Keratinocyte (primary cell): ENCODE measurements at regions not wholly inside any gene's neighbourhood (a gene's known extent, or its start where the extent isn't known, plus 50 kb on each side); places are given as distances from the start of the nearest gene placed in this dataset.

Experiments used
- DNase-seq: peaks from one replicate; pipeline ENCODE4 v3.0.0-alpha.2; 2011; ENCODE audit warnings: low read depth, missing footprints, low spot score
- FAIRE-seq: peaks from 2 replicates; lab custom pipeline; 2011; peaks lifted over from hg19 to GRCh38; lab: Jason Lieb, UNC
- H2AFZ ChIP-seq: 2 replicates; pipeline ENCODE4 v1.6.0; 2012; ENCODE audit warnings: low read length, control low read depth, inconsistent platforms; ENCODE audit not compliant: control insufficient read depth
- H3K27ac ChIP-seq: 2 replicates; pipeline ENCODE4 v1.5.1; 2011; ENCODE audit warnings: low read length; ENCODE audit not compliant: control insufficient read depth, insufficient read depth
- H3K27me3 ChIP-seq: 3 replicates; pipeline ENCODE4 v1.6.0; 2011; ENCODE audit warnings: low read length; ENCODE audit not compliant: control insufficient read depth, insufficient read depth; ENCODE audit errors: extremely low read depth
- H3K36me3 ChIP-seq, 2 experiments: 2 replicates in 1 of 2; 3 replicates in 1 of 2; pipeline ENCODE4 v1.5.1; 2011; ENCODE audit warnings: low read length in 2 of 2, mild to moderate bottlenecking in 1 of 2; ENCODE audit not compliant: control insufficient read depth in 2 of 2, insufficient read depth in 2 of 2; ENCODE audit errors: extremely low read depth in 1 of 2
- H3K4me1 ChIP-seq: 3 replicates; pipeline ENCODE4 v1.5.1; 2011; ENCODE audit warnings: low read length; ENCODE audit not compliant: control insufficient read depth, insufficient read depth; ENCODE audit errors: extremely low read depth
- H3K4me2 ChIP-seq: 3 replicates; pipeline ENCODE4 v1.6.0; 2011; ENCODE audit warnings: low read depth, low read length; ENCODE audit not compliant: control insufficient read depth, insufficient read depth; ENCODE audit errors: extremely low read depth
- H3K4me3 ChIP-seq, 3 experiments: fragments of 200-600 bp in 1 of 3; sonication (generic) in 1 of 3; 2 replicates in 2 of 3; 3 replicates in 1 of 3; pipeline ENCODE4 v1.5.1; 2011 to 2016; ENCODE audit warnings: low read length in 3 of 3, mild to moderate bottlenecking in 3 of 3, control low read depth in 2 of 3, inconsistent platforms in 1 of 3, low read depth in 1 of 3, mixed read lengths in 1 of 3, mixed run types in 1 of 3, moderate library complexity in 1 of 3; ENCODE audit not compliant: control insufficient read depth in 2 of 3, insufficient read depth in 2 of 3; ENCODE audit errors: extremely low read depth in 1 of 3
- H3K79me2 ChIP-seq: 2 replicates; pipeline ENCODE4 v1.6.0; 2012; ENCODE audit warnings: low read length; ENCODE audit not compliant: control insufficient read depth, insufficient read depth
- H3K9ac ChIP-seq: 3 replicates; pipeline ENCODE4 v1.6.0; 2011; ENCODE audit warnings: low read length; ENCODE audit not compliant: control insufficient read depth, insufficient read depth; ENCODE audit errors: extremely low read depth
- H3K9me1 ChIP-seq: 3 replicates; pipeline ENCODE4 v1.6.0; 2011; ENCODE audit warnings: low read length; ENCODE audit not compliant: control insufficient read depth, insufficient read depth; ENCODE audit errors: extremely low read depth
- H3K9me3 ChIP-seq: 2 replicates; pipeline ENCODE4 v1.5.1; 2012; ENCODE audit warnings: low read depth, low read length; ENCODE audit not compliant: control insufficient read depth
- H4K20me1 ChIP-seq: 3 replicates; pipeline ENCODE4 v1.6.0; 2011; ENCODE audit warnings: low read length; ENCODE audit not compliant: control insufficient read depth, insufficient read depth; ENCODE audit errors: extremely low read depth
- CTCF ChIP-seq, 3 experiments: IDR thresholded peaks in 1 of 3; conservative IDR thresholded peaks in 1 of 3; optimal IDR thresholded peaks in 1 of 3; 2 replicates in 2 of 3; 3 replicates in 1 of 3; pipeline versions ENCODE3 to v1.5.1; 2011; ENCODE audit warnings: low read length in 3 of 3, mild to moderate bottlenecking in 3 of 3, moderate library complexity in 2 of 3, control low read depth in 1 of 3, inconsistent platforms in 1 of 3; ENCODE audit not compliant: insufficient read depth in 2 of 3; ENCODE audit errors: extremely low read depth in 1 of 3
- EZH2 ChIP-seq: IDR thresholded peaks from one replicate; pipeline ENCODE4 v1.6.1; 2012; ENCODE audit warnings: inconsistent platforms, mild to moderate bottlenecking, low read length, moderate library complexity
- dilution Hi-C: fragments of 300-500 bp; cut with MboI; formaldehyde crosslinking; loops from one replicate; pipeline ENCODE4 v1.7.0; 2020; ENCODE audit warnings: low sequenced_read_pairs; ENCODE audit not compliant: extremely low pct_ligation_motif_present

- FAIRE-seq (peak; percentile 32), DNase-seq (no peak)
- TF ChIP-seq CTCF (optimal IDR thresholded peaks at IDR 0.05 in 1 of 3, IDR thresholded peaks at IDR 0.05 in 1 of 3, conservative IDR thresholded peaks at IDR 0.05 in 1 of 3; ENCODE audit: extremely low read depth in 1 of 3, insufficient read depth in 2 of 3, low read length in 3 of 3) = peak in 2 of 3 experiments; percentile 22 to 68
- TF ChIP-seq EZH2 = no peak
- no peaks in the 10 kb centered on the region for H3K79me2 ChIP-seq
- H3K27me3 ChIP-seq = no peaks in the 10 kb centered on the region
- H2AFZ ChIP-seq = no peak overlapping the region
- H3K4me3 ChIP-seq = no peak overlapping the region
- H3K27ac ChIP-seq = no peak overlapping the region
- H3K9ac ChIP-seq = no peak overlapping the region
- no peaks in the 10 kb centered on the region for H3K9me3 ChIP-seq
- no peaks in the 10 kb centered on the region for H3K36me3 ChIP-seq
- no peaks in the 10 kb centered on the region for H3K4me1 ChIP-seq
- H3K9me1 ChIP-seq = no peaks in the 10 kb centered on the region
- no peak overlapping the region for H3K4me2 ChIP-seq
- no peaks in the 10 kb centered on the region for H4K20me1 ChIP-seq
- dilution Hi-C loops = no loop called here
Measured at GRCh38 chr4:114208574-114209151, 229.2 kb upstream of the ARSJ start.

GRCh38 chr4:114209584-114209983 lies 230.1 kb upstream of the ARSJ start:
- no peak for DNase-seq
- no peaks in the 10 kb centered on the region for H3K9me1 ChIP-seq
- TF ChIP-seq EZH2 = no peak
- no peak for TF ChIP-seq CTCF (optimal IDR thresholded peaks at IDR 0.05 in 1 of 3, IDR thresholded peaks at IDR 0.05 in 1 of 3, conservative IDR thresholded peaks at IDR 0.05 in 1 of 3; ENCODE audit: extremely low read depth in 1 of 3, insufficient read depth in 2 of 3, low read length in 3 of 3)

More at GRCh38 chr4:114209584-114209983, 230.1 kb upstream of the ARSJ start:
- no peaks in the 10 kb centered on the region for H3K27me3 ChIP-seq
- no peak overlapping the region for H3K4me3 ChIP-seq
- H3K4me1 ChIP-seq = no peaks in the 10 kb centered on the region
- H3K9ac ChIP-seq = no peak overlapping the region
- no peak overlapping the region for H3K4me2 ChIP-seq
- no peak overlapping the region for H3K27ac ChIP-seq
- no peak overlapping the region for H2AFZ ChIP-seq
- no peak for FAIRE-seq
- H4K20me1 ChIP-seq = no peaks in the 10 kb centered on the region
- H3K36me3 ChIP-seq = no peaks in the 10 kb centered on the region
- dilution Hi-C loops = no loop called here
- no peaks in the 10 kb centered on the region for H3K79me2 ChIP-seq
- H3K9me3 ChIP-seq = no peaks in the 10 kb centered on the region
